Lower leg skin (tissue), 4 donors: ENCODE measurements at regions not wholly inside any gene's neighbourhood (a gene's known extent, or its start where the extent isn't known, plus 50 kb on each side); places are given as distances from the start of the nearest gene placed in this dataset.
"Not testable (repeated sequence)": the region's sequence is repeated elsewhere in the genome, so short reads cannot be mapped to it uniquely, and the experiment has no call there.

ENCODE experiments used
- DNase-seq, 2 donors: peaks; one replicate each; pipeline ENCODE4 v3.0.0-alpha.2; 2019; ENCODE audit warnings: low spot score in 2 of 2
- H3K4me3 ChIP-seq: fragments of 200-600 bp; sonication (generic); 2 replicates; pipeline ENCODE4 v1.5.1; 2017; ENCODE audit warnings: mild to moderate bottlenecking, low read depth; ENCODE audit not compliant: poor library complexity, severe bottlenecking
- POLR2A ChIP-seq, 2 donors: fragments of 450-650 bp; IDR thresholded peaks; one replicate each; pipeline ENCODE4 v1.6.1; 2016 to 2017; ENCODE audit warnings: antibody characterized with exemption in 2 of 2, mild to moderate bottlenecking in 1 of 2, moderate library complexity in 1 of 2
- WGBS, 2 donors: methylation state at CpG; one replicate each; pipeline ENCODE4 v1.1.5; 2018; 5-methylcytosine and 5-hydroxymethylcytosine counted together
- intact Hi-C: fragments of 100-400 bp; cut with DNase I; formaldehyde crosslinking; loops from one replicate; pipeline ENCODE4 v1.15.0; 2023; ENCODE audit warnings: low total_unique reads
- TF ChIP-seq, protein P1 (sequence below), 3 donors: fragments of 450-650 bp; IDR thresholded peaks; one replicate each; pipeline ENCODE4 v1.5.1; 2016; ENCODE audit warnings: antibody characterized with exemption in 3 of 3, mild to moderate bottlenecking in 3 of 3, moderate library complexity in 2 of 3

GRCh38 chr10:77718957-77719356, 81.3 kb upstream of the KCNMA1 start:
- TF ChIP-seq, protein P1, sequence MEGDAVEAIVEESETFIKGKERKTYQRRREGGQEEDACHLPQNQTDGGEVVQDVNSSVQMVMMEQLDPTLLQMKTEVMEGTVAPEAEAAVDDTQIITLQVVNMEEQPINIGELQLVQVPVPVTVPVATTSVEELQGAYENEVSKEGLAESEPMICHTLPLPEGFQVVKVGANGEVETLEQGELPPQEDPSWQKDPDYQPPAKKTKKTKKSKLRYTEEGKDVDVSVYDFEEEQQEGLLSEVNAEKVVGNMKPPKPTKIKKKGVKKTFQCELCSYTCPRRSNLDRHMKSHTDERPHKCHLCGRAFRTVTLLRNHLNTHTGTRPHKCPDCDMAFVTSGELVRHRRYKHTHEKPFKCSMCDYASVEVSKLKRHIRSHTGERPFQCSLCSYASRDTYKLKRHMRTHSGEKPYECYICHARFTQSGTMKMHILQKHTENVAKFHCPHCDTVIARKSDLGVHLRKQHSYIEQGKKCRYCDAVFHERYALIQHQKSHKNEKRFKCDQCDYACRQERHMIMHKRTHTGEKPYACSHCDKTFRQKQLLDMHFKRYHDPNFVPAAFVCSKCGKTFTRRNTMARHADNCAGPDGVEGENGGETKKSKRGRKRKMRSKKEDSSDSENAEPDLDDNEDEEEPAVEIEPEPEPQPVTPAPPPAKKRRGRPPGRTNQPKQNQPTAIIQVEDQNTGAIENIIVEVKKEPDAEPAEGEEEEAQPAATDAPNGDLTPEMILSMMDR (IDR thresholded peaks at IDR 0.05), result no peak
- TF ChIP-seq POLR2A (IDR thresholded peaks at IDR 0.05), result no peak
- intact Hi-C loops, result loop anchor here (10.0 kb wide), 1 partner anchor 544 kb away; no protein-coding TSS in a partner anchor
- H3K4me3 ChIP-seq, result no peak overlapping the region
- WGBS, 2 donors, result 26 to 34% methylated on average over 2 of the region's 2 CpGs
- no peak for DNase-seq

DNA sequence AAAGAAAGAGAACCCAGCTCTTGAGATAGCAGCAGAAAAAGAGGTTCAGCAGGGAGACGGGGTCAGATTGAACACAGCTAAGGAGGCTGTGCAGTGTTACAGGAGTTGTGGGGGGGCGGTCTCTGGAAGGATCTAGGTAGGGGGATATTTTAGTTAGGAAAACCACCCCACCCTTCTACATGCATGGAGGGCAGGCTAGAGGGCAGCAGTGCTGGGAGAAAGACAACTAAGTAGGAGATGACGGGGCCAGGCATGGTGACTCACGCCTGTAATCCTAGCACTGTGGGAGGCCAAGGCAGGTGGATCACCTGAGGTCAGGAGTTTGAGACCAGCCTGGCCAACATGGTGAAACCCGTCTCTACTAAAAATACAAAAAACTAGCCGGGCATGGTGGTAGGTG, 80.7 kb upstream of the KCNMA1 start:
- intact Hi-C loops, result loop anchor here (10.0 kb wide), 1 partner anchor 544 kb away; no protein-coding TSS in a partner anchor
- H3K4me3 ChIP-seq, DNase-seq: not testable (repeated sequence)
- 66 to 74% methylated on average over 6 of the region's 6 CpGs for WGBS, 2 donors

GRCh38 chr10:77717336-77717735, 79.7 kb upstream of the KCNMA1 start:
- H3K4me3 ChIP-seq, result no peak overlapping the region
- TF ChIP-seq, protein P1 (IDR thresholded peaks at IDR 0.05), result no peak
- TF ChIP-seq POLR2A (IDR thresholded peaks at IDR 0.05), result no peak
- DNase-seq, result no peak
- 76 to 83% methylated on average over 3 of the region's 3 CpGs for WGBS, 2 donors
- intact Hi-C loops, result loop anchor here (10.0 kb wide), 1 partner anchor 543 kb away; no protein-coding TSS in a partner anchor

DNA sequence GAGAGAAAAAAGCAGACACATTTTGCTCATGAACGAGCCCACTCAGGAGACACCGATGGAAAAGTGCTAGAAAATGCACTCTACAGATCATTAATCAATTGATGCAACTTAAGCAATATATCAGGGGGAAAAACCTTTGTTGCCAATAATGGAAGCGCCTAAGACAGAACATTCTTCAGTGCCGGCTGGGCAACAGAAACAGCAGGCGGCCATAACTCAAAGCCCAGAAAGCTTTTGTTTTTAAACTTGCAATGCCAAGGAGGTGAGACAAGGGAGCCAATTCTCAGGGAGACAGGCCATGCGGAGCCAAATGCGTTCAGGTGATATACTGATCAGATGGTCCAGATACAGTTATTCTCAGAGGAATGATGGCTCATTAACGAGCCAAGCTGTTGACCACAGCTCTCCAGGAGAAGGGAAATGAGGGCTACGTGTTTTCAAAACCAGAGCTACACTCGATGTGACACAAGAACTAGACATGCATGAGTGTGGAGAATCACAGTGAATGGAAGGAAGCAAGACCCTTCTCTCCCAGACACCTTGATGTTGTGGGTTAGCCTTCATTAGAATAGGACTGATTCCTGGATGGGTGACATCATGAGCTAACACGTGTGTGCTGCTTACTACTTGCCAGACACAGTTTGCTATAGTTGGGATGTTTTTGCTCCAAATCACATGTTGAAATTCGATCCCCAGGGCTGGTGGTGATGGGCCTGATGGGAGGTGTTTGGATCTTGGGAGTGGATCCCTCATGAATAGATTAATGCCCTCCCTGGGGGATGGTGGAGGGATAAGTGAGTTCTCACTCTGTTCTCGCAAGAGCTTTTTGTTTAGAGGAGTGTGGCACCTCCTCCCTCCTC, 79.1 kb upstream of the KCNMA1 start:
- H3K4me3 ChIP-seq, result no peak overlapping the region
- DNase-seq, result no peak
- TF ChIP-seq, protein P1 (IDR thresholded peaks at IDR 0.05), result no peak
- TF ChIP-seq POLR2A (IDR thresholded peaks at IDR 0.05), result no peak
- 72 to 73% methylated on average over 13 of the region's 13 CpGs for WGBS, 2 donors
- intact Hi-C loops, result loop anchor here (10.0 kb wide), 1 partner anchor 542 kb away; no protein-coding TSS in a partner anchor

DNA sequence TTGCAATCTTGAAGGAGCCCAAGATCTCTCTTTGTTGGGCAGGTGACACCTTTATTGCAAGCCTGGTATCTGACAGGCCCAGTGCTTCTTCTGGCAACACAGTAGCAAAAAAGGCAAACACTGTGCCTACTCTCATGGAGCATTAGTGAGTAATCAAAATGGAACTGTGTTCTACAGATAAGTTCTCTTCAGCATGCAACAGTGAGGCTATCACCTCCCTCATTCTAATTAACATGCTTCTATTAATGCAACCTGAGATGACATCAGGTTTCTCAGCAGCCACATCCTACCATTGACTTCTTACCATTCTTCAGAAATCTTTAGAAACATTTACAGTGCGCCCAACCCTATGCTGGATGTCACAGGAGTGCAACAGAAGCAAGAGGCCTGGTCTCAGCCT, 77.9 kb upstream of the KCNMA1 start:
- no peak overlapping the region for H3K4me3 ChIP-seq
- no peak for TF ChIP-seq POLR2A (IDR thresholded peaks at IDR 0.05)
- TF ChIP-seq, protein P1 (IDR thresholded peaks at IDR 0.05), result no peak
- DNase-seq, result no peak
- 94 to 95% methylated on average over 1 of the region's 1 CpG for WGBS, 2 donors
- intact Hi-C loops, result loop anchor here (10.0 kb wide), 1 partner anchor 541 kb away; no protein-coding TSS in a partner anchor

DNA sequence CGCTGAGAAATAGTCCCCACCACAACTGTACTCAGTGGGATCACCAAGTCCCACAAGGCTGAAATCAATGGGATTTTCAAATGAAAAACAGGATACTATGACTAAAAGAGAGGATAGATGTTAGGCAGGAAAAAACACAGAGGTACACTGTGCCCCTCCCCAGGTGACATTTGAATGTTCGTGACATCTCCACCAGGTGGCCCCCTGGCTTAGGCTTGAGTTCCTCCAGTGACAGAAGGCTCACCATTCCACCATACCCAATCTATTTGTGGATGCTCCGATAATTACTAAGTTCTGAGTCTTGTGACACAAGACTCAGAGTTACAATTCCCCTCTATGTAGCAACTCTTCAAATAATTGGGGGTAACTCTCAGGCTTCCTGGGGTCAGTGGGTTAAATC, 77.5 kb upstream of the KCNMA1 start:
- no peak for DNase-seq
- H3K4me3 ChIP-seq, result no peak overlapping the region
- intact Hi-C loops, result loop anchor here (10.0 kb wide), 1 partner anchor 540 kb away; no protein-coding TSS in a partner anchor
- WGBS, 2 donors, result 75 to 90% methylated on average over 3 of the region's 3 CpGs
- no peak for TF ChIP-seq POLR2A (IDR thresholded peaks at IDR 0.05)
- TF ChIP-seq, protein P1 (IDR thresholded peaks at IDR 0.05), result no peak
